ENCODE measurements at regions not wholly inside any gene's neighbourhood (a gene's known extent, or its start where the extent isn't known, plus 50 kb on each side); places are given as distances from the start of the nearest gene placed in this dataset.

DNA sequence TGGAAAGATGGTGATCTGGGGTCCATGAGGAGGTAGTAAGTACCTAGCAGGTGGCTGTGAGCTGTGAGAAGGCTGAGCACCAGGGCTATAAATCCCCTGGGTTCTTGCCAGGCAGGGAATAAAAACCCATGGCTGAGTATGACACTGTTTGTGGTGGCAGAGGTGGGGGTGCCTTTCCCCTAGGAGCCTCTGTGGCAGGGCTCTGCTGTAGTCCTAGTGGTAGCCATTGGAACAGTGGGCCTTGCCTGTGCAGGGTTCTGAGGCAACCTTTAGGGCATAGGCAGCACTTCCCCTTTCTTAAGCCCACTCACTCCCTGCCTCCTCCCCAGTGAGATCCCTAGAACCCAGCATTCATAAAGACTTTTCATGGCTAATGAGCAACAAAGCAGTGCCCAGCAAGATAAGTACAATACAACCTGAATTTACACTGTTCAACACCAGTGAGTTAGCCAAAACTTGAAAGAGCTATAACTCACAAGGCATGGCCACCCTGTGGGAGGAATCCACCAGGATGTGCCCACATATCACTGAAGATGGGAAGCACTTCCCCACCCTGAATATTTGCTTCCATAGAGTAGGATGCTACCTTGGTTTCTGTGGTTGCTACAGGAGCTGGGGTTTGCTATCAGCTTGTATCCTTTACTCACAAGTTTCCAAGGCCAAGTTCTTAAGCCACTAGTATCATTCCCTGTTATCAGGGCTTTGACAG, 100.9 kb upstream of the NEUROD1 start:
- no peak for DNase-seq (ENCODE audit: extremely low spot score, unreplicated experiment)
- peak overlapping the region; percentile 93 for H3K27ac Mint-ChIP-seq
- peak overlapping the region; percentile 15 for H3K4me3 Mint-ChIP-seq
- H3K27me3 Mint-ChIP-seq: peaks cover 6% of the 10 kb centered on the region
- H3K4me1 Mint-ChIP-seq (ENCODE audit: unreplicated experiment): peaks cover 62% of the 10 kb centered on the region
- TF ChIP-seq, protein P1, sequence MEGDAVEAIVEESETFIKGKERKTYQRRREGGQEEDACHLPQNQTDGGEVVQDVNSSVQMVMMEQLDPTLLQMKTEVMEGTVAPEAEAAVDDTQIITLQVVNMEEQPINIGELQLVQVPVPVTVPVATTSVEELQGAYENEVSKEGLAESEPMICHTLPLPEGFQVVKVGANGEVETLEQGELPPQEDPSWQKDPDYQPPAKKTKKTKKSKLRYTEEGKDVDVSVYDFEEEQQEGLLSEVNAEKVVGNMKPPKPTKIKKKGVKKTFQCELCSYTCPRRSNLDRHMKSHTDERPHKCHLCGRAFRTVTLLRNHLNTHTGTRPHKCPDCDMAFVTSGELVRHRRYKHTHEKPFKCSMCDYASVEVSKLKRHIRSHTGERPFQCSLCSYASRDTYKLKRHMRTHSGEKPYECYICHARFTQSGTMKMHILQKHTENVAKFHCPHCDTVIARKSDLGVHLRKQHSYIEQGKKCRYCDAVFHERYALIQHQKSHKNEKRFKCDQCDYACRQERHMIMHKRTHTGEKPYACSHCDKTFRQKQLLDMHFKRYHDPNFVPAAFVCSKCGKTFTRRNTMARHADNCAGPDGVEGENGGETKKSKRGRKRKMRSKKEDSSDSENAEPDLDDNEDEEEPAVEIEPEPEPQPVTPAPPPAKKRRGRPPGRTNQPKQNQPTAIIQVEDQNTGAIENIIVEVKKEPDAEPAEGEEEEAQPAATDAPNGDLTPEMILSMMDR (conservative IDR thresholded peaks at IDR 0.05): peak; percentile 50
- H3K9me3 Mint-ChIP-seq: no peaks in the 10 kb centered on the region
- no peaks in the 10 kb centered on the region for H3K36me3 Mint-ChIP-seq

DNA sequence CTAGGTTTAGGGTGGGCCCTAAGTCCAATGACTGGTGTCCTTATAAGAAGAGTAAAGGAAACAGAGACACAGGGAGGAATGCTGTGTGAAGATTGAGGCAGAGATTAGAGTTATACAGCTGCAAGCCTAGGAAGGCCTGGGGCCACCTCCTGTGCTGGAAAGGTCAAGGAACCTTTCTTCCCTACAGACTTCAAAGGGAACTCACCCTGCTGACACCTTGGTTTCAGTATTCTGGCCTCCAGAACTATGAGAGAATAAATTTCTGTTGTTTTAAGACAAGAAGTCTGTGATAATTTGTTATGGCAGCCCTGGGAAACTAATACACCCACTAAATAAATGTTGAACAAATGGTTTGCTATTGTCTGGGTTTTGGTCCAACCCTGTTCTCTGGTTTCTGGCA, 102.3 kb upstream of the NEUROD1 start:
- Mint-ChIP-seq H3K4me1 (ENCODE audit: unreplicated experiment) (peaks cover 62% of the 10 kb centered on the region), H3K27ac (peak overlapping the region; percentile 11), H3K36me3 (no peaks in the 10 kb centered on the region), H3K4me3 (peak overlapping the region; percentile 3), H3K9me3 (no peaks in the 10 kb centered on the region), H3K27me3 (peaks cover 6% of the 10 kb centered on the region)
- TF ChIP-seq, protein P1 (conservative IDR thresholded peaks at IDR 0.05): no peak
- DNase-seq (ENCODE audit: extremely low spot score, unreplicated experiment): no peak

DNA sequence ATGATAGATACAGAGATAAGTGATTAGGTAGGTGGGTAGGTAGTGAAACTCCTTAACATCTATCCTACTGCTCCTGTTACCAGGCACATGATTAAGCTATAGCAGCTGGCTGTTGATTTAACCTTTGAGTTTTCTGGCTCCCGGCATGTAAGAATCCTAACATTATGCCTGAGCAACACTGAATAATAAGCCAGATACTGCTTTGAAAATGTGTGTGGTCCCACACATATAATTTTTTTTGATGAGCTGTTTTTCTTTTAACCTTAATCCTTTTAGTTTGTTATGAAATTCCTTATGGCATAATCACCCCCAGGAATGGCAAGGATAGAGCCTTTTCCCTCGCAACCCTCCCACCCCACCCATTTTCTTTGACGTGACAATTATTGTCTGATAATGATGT, 104.2 kb upstream of the NEUROD1 start:
- Mint-ChIP-seq H3K27ac (peak overlapping the region; percentile 5), H3K4me1 (ENCODE audit: unreplicated experiment) (peaks cover 55% of the 10 kb centered on the region), H3K36me3 (no peaks in the 10 kb centered on the region), H3K4me3 (peak overlapping the region; percentile 24), H3K27me3 (peaks cover 6% of the 10 kb centered on the region), H3K9me3 (no peaks in the 10 kb centered on the region)
- DNase-seq (ENCODE audit: extremely low spot score, unreplicated experiment): no peak
- TF ChIP-seq, protein P1 (conservative IDR thresholded peaks at IDR 0.05): no peak

DNA sequence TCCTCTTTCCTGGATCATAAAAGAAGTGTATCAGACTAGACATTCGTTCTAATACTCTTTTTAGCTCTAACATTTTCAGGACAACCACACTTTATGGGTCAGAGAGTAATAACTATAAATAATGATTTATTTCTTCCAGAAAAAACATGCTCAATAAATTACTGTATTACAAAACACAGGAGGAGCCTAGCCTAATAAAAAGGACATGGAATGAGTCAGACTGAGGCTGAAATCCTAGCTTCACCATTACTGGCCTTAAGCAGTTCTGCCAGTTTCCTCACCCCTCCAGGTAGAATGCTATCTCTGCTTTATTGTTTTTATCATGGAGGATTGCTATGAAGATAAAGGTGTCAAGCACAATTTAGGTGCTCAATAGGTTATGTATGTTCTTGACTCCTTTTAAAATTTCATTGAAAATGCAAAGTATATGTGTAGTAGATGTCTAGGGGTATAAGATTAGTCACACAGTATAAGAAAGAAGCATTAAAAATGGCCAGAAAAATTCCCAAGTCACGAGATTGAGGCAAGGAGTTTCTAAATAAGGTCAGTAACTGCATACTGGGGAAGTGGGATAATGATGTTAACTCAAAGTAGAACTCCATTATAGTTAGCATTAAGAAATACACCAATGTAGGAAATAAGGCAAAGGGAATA, 105.5 kb upstream of the NEUROD1 start:
- no peaks in the 10 kb centered on the region for H3K36me3 Mint-ChIP-seq
- peaks cover 6% of the 10 kb centered on the region for H3K27me3 Mint-ChIP-seq
- H3K4me3 Mint-ChIP-seq: no peak overlapping the region
- no peak for DNase-seq (ENCODE audit: extremely low spot score, unreplicated experiment)
- peaks cover 46% of the 10 kb centered on the region for H3K4me1 Mint-ChIP-seq (ENCODE audit: unreplicated experiment)
- TF ChIP-seq, protein P1 (conservative IDR thresholded peaks at IDR 0.05): no peak
- no peak overlapping the region for H3K27ac Mint-ChIP-seq
- no peaks in the 10 kb centered on the region for H3K9me3 Mint-ChIP-seq

DNA sequence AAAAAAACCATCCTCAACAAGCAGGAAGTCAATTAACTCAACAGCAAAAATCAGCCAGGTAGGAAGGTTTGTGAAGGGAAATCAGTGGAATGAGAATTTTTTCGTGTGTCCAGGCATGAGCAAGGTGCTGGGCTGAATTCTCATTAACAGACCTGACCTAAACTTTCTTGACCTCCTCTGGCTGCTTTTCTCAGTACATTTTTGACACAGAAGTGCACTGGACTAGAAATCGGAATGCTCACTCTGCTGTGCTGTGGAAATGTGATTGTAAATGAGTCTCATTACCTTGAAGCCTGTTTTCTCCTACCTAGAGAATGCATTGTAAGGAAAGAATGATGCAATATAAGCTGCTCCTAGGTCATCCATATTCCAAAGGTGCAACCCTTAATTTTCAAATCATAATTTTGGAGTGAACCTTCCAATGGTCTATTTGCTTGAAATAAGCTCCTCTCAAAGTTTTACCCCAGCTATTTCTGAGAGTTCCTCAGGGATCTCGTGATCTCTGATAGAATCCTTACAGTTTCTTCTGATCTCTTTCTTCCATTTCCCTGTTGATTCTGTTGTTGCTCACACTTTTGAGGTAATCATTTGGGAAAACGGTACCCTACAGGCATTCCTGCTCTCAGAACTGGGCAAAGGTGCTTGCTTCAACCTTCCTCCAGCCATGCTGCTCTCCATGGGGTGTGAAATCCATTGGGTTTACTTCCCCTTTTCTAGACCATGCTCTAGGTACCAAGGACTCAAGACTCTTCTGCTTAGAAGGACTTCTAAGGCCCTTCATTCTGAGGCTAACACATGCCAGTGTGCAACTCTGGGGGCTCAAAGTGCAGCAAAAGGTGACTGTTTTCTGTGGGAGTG, 104.9 kb upstream of the ITPRID2 start:
- peaks cover 3% of the 10 kb centered on the region for H3K27me3 Mint-ChIP-seq
- peaks cover 45% of the 10 kb centered on the region for H3K4me1 Mint-ChIP-seq (ENCODE audit: unreplicated experiment)
- TF ChIP-seq, protein P1 (conservative IDR thresholded peaks at IDR 0.05): no peak
- no peaks in the 10 kb centered on the region for H3K36me3 Mint-ChIP-seq
- no peak overlapping the region for H3K4me3 Mint-ChIP-seq
- DNase-seq (ENCODE audit: extremely low spot score, unreplicated experiment): no peak
- no peaks in the 10 kb centered on the region for H3K9me3 Mint-ChIP-seq
- H3K27ac Mint-ChIP-seq: no peak overlapping the region

Data from type B pancreatic cell (in vitro differentiated cells).